Ishikawa (cell line): ENCODE measurements at regions not wholly inside any gene's neighbourhood (a gene's known extent, or its start where the extent isn't known, plus 50 kb on each side); places are given as distances from the start of the nearest gene placed in this dataset.

Experiments used
- CEBPB ChIP-seq: IDR thresholded peaks from 2 replicates; pipeline ENCODE4 v1.6.1; 2012
- CREB1 ChIP-seq: IDR thresholded peaks from 2 replicates; pipeline ENCODE4 v1.6.1; 2012; ENCODE audit warnings: low read depth
- EP300 ChIP-seq: IDR thresholded peaks from 2 replicates; pipeline ENCODE4 v1.6.1; 2012; ENCODE audit warnings: borderline replicate concordance
- MAX ChIP-seq: IDR thresholded peaks from 2 replicates; pipeline ENCODE4 v1.6.1; 2012
- RAD21 ChIP-seq: IDR thresholded peaks from 2 replicates; pipeline ENCODE4 v1.6.1; 2012; ENCODE audit warnings: low read depth
- TAF1 ChIP-seq: IDR thresholded peaks from 2 replicates; pipeline ENCODE4 v1.6.1; 2012; ENCODE audit warnings: low read depth, mild to moderate bottlenecking
- TCF12 ChIP-seq: IDR thresholded peaks from 2 replicates; pipeline ENCODE4 v1.6.1; 2012; ENCODE audit warnings: low read depth
- TEAD4 ChIP-seq: IDR thresholded peaks from 2 replicates; pipeline ENCODE4 v1.6.1; 2012
- USF1 ChIP-seq: IDR thresholded peaks from 2 replicates; pipeline ENCODE4 v1.6.1; 2012
- YY1 ChIP-seq: IDR thresholded peaks from 2 replicates; pipeline ENCODE4 v1.6.1; 2012; ENCODE audit warnings: low read depth
- TF ChIP-seq, protein P1 (sequence below): IDR thresholded peaks from 2 replicates; pipeline ENCODE4 v1.6.1; 2012; ENCODE audit warnings: low read depth, mild to moderate bottlenecking

- TF ChIP-seq USF1 (no peak), YY1 (no peak), CEBPB (no peak), TCF12 (no peak), RAD21 (no peak), TEAD4 (no peak), MAX (no peak), TAF1 (no peak), CREB1 (no peak), EP300 (no peak)
- TF ChIP-seq, protein P1, sequence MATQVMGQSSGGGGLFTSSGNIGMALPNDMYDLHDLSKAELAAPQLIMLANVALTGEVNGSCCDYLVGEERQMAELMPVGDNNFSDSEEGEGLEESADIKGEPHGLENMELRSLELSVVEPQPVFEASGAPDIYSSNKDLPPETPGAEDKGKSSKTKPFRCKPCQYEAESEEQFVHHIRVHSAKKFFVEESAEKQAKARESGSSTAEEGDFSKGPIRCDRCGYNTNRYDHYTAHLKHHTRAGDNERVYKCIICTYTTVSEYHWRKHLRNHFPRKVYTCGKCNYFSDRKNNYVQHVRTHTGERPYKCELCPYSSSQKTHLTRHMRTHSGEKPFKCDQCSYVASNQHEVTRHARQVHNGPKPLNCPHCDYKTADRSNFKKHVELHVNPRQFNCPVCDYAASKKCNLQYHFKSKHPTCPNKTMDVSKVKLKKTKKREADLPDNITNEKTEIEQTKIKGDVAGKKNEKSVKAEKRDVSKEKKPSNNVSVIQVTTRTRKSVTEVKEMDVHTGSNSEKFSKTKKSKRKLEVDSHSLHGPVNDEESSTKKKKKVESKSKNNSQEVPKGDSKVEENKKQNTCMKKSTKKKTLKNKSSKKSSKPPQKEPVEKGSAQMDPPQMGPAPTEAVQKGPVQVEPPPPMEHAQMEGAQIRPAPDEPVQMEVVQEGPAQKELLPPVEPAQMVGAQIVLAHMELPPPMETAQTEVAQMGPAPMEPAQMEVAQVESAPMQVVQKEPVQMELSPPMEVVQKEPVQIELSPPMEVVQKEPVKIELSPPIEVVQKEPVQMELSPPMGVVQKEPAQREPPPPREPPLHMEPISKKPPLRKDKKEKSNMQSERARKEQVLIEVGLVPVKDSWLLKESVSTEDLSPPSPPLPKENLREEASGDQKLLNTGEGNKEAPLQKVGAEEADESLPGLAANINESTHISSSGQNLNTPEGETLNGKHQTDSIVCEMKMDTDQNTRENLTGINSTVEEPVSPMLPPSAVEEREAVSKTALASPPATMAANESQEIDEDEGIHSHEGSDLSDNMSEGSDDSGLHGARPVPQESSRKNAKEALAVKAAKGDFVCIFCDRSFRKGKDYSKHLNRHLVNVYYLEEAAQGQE = no peak
These were observed 125.5 kb downstream of the GPAT3 start for GRCh38 chr4:83661359-83661758.
